NCI-H510A (cell line): ENCODE measurements at regions not wholly inside any gene's neighbourhood (a gene's known extent, or its start where the extent isn't known, plus 50 kb on each side); places are given as distances from the start of the nearest gene placed in this dataset.

Experiments used
- DNase-seq: peaks from one replicate; lab custom pipeline; 2025; lab: John Stamatoyannopoulos, UW

- DNase-seq, result no peak
Measured at GRCh38 chr18:51848702-51849101, 491.3 kb upstream of the DCC start.

- no peak for DNase-seq
Measured at GRCh38 chr18:51852681-51853080, 487.3 kb upstream of the DCC start.

DNA sequence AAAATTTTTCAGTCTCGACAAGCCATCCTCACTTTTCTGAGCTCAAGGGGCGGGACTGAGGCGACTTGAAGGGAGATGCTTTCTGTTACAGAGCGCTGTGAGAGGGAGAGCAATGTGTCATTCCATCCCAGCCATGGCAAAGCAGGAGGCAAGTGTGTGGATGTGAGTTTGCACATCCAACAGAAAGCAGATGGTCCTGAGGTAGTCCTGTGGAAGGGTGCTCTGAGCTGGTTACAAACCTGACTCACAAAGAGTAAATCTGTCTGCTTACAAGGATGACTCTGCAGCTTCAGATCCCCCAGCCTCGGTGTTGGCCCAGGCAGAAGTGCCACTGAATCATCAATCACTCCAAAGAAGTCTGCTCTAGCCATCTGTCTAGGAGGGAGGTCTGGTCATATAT lies 482.0 kb upstream of the DCC start:
- no peak for DNase-seq

DNA sequence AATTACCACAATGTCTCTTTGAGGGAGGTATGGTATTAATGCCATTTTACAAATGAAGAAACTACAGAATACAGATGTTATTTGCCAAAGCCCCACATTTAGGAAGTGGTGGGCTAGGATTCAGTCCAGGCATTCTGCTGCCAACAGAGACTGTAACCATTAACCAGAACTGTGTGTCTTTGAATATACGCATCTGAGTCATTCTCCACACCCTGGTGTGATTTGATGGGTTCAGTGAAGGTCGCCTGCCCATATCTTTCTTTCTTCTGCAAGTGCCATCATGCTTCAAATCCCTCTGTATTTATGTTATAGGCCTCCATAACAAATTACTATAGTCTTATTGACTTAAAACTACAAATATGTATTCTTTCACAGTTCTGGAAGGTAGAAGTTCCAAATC lies 479.0 kb upstream of the DCC start:
- DNase-seq, result no peak

- DNase-seq, result no peak
Measured at GRCh38 chr18:51862051-51862715, 477.8 kb upstream of the DCC start.

DNA sequence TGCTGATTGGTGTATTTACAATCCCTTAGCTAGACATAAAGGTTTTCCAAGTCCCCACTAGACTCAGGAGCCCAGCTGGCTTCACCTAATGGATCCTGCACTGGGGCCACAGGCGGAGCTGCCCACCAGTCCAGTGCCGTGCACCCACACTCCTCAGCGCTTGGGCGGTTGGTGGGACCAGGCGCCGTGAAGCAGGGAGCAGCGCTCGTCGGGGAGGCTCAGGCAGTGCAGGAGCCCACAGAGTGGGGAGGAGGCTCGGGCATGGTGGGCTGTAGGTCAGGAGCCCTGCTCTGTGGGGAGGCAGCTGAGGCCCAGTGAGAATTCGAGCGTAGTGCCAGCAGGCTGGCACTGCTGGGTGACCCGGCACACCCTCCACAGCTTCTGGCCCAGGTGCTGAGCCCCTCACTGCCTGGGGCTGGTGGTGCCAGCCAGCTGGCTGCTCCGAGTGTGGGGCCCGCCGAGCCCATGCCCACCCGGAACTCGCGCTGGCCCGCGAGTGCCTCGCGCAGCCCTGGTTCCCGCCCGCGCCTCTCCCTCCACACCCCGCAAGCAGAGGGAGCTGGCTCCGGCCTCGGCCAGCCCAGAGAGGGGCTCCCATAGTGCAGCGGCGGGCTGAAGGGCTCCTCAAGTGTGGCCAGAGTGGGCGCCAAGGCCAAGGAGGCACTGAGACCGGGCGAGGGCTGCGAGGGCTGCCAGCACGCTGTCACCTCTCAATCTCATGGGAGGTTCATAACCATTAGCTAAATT lies 475.6 kb upstream of the DCC start:
- DNase-seq, result no peak

- DNase-seq, result no peak
Measured at GRCh38 chr18:51865538-51865937, 474.5 kb upstream of the DCC start.

- no peak for DNase-seq
Measured at GRCh38 chr18:51867767-51868166, 472.2 kb upstream of the DCC start.

DNA sequence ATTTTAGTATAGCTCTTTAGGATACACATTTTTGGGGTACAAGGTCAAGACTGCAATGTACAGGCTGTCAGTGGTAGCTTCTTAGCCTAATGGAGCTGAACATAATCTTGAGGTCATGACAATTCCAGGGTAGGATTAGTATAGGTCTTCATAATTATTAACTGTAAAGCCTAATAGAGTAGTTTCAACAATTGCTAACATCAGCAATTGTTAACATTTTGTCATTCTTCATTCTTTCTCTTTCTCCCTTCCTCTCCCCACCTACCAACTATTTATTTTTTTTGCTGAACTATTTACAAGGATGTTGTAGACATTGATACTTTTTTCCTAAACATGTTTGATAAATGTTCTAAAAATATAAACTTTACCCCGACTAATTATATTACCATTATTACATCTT lies 461.3 kb upstream of the DCC start:
- no peak for DNase-seq

DNA sequence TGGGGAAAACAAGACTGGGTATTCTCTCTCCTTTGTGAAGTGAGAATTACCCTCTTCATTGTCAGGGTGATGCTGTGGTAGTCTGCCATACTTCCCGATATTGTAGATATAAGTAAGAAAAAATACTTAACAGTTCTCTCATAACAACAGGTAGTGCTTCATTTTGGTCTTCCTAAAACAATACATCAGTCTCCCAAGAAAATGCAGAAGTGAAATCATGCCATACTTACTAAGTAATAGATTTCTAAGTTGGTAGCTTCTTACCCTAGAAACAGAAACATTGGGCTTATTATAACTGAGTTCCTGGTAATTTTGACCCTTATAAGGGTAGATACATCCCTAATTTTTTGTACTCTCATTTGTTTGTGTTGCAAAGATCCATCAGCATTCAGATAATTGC lies 460.7 kb upstream of the DCC start:
- no peak for DNase-seq

DNA sequence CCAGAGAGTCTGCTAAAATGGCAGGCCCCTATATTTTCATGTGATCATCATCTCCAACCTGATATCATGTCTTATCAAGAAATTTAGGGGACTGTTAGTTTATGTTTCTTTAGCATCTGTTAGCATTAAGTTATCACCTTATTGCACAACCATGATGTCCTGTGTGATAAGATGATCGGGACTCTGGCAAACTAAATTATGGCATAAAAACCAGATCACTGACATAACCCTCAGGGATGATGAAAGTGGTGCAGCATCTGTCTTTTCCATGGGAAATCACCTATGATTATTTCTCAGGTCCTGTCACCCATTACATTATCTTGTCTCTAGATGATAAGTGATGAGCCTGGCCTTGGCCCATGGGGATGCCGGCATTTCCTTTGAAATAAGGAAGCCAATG lies 458.6 kb upstream of the DCC start:
- no peak for DNase-seq

- no peak for DNase-seq
Measured at GRCh38 chr18:51884039-51884438, 456.0 kb upstream of the DCC start.

DNA sequence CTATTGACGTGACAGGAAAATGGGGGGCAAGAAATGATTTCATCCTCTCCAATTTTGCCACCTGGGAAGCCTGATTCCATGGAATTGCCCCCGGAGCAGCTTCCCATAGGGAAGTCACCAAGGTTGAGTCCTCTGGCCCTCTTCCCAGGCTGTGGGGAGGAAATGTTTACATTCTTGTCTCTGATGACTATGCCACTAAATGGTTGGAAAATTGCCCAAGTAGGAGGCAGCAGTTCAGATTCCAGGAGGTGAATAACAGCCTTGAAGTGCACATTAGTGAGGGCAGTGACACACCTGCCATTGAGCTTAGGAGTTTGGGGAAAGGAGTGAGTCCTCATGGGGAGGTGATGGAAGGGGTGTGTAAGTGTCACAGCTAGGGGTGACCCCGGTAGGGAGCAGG lies 449.2 kb upstream of the DCC start:
- DNase-seq, result peak; percentile 19

- no peak for DNase-seq
Measured at GRCh38 chr18:51891876-51892275, 448.1 kb upstream of the DCC start.

- DNase-seq, result no peak
Measured at GRCh38 chr18:51897884-51898283, 442.1 kb upstream of the DCC start.

DNA sequence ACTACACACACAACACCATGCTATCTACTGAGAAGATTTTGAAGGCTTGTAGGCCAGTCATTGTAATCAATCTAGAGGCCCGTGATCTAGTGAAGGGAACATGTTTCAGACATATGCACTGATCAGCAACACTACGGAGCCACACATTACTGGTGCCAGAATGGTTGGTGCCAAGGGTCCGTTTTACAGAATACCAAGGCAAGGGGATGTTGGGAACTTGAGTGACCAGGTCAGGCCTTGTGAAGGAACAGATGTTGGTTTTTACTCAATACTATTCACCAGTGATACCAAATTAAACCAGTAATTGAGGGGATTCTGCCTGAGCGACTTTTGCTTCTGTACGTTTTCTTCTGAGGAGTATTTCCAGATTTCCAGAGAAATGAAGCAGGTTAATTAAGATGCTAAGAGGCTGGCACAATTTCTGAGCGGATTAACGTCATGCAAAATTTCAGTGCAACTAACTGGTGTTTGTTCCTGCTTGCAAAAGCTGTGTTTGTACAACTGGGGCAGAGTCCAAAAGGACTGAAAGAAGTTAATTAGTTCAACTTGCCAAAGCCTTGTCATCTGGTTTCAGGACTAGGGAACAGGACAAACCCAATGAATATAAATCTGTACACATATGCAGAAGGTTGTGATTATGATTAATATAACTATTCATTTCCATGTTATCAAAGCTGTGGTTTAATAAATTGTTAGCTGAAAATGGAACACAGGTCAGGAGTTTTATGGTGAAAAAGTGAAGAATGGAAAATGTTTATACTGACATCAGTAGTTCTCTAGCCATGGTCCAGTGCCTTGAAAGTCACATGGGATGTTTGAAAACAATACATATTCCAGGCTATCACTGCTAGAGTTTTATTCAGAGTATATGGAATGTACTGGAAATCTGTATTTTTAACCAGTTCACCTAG lies 432.1 kb upstream of the DCC start:
- DNase-seq, result no peak

DNA sequence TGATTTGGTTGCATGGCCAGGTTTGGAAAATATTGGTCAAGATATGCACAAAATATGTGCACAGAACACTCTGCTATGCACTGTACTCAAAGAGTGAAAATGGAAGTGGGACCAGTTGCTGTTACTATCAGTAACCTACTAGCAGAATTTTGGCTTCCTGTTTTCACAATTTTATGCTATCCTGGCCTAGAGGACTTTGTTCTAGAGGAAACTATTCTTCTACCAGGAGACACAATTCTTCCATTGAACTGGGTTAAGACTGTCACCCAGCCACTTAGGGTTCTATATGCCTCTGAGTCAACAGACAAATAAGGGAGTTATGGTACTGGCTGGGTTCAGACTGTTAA lies 431.4 kb upstream of the DCC start:
- no peak for DNase-seq

- no peak for DNase-seq
Measured at GRCh38 chr18:51911584-51911983, 428.4 kb upstream of the DCC start.

GRCh38 chr18:51912381-51912780 lies 427.6 kb upstream of the DCC start:
- no peak for DNase-seq

DNA sequence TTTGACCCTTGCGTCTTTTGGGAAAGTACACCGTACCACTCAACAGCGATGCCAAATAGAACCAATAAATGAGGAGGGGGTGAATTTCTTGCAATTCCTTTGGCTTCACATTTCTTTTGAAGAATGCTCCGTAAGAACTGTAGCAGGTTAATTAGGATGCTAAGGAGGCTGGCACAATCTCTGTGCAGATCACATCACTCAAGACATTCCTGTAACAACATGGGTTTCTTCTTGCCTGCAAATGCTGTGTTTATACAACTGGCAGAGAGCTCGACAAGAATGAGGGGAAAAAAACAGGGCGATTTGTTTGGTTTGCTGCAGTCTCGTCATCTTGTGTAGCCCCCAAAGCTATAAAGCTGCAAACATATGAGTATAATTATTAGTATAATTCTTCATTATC lies 424.8 kb upstream of the DCC start:
- DNase-seq, result no peak

GRCh38 chr18:51921862-51922261 lies 418.1 kb upstream of the DCC start:
- no peak for DNase-seq

DNA sequence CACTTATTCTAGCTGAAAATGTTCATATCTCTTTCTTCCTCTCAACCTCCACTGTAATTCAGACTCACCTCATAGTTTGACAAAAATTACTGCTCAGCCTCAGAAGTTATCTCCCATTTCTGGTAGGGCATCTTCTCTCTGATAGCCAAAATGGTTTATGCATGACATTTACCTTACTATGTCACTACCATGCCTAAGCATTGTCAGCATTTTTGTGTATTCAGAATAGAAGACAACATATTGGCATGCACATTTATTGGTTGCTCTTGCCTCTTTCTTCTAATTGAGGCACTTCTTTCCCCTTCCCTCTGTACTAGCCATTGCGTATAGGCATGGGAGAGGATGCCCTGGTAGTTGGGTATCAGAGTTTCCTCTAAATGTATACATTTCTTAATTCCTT lies 406.1 kb upstream of the DCC start:
- no peak for DNase-seq

- DNase-seq, result no peak
Measured at GRCh38 chr18:51936115-51936514, 403.9 kb upstream of the DCC start.
